BE2C (cell line): ENCODE measurements at regions not wholly inside any gene's neighbourhood (a gene's known extent, or its start where the extent isn't known, plus 50 kb on each side); places are given as distances from the start of the nearest gene placed in this dataset.

Source experiments
- DNase-seq: peaks from one replicate; pipeline ENCODE4 v3.0.0-alpha.2; 2020
- H3K27me3 ChIP-seq: fragments of 250-450 bp; sonication (Bioruptor Pico); 2 replicates; pipeline ENCODE4 v1.5.1; 2020; ENCODE audit warnings: mild to moderate bottlenecking
- H3K36me3 ChIP-seq: fragments of 250-450 bp; sonication (Bioruptor Pico); 2 replicates; pipeline ENCODE4 v1.5.1; 2020; ENCODE audit warnings: mild to moderate bottlenecking
- H3K4me1 ChIP-seq: fragments of 250-450 bp; sonication (Bioruptor Pico); 2 replicates; pipeline ENCODE4 v1.5.1; 2020
- H3K4me3 ChIP-seq: 2 replicates; pipeline ENCODE4 v1.5.1; 2011; ENCODE audit warnings: low read depth, low read length
- H3K9me3 ChIP-seq: fragments of 250-450 bp; sonication (Bioruptor Pico); 2 replicates; pipeline ENCODE4 v1.5.1; 2020
- TF ChIP-seq, protein P1 (sequence below): IDR thresholded peaks from 2 replicates; pipeline ENCODE4 v1.5.1; 2012; ENCODE audit warnings: mild to moderate bottlenecking, low read depth, low read length

DNA sequence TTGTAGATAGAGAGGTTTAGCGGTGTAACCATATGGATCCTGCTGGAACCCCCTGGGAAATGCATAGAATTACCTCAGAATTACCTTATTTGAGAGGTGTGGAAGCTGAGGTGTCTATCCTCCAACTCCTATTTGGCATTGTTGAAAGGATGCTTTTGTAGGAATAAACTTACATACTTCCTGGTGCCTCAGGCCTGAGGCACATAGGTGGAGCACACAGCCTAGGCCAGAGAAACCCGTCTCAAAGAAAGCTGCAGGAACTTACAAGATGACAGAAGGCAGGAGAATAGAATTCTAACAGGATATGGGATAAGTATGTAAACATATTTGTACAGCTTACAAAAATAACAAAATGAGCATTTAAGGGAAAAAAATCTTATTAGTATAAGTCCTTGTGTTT lies 1507.2 kb upstream of the ZEB2 start:
- no peak for DNase-seq
- Histone ChIP-seq H3K9me3 (no peaks in the 10 kb centered on the region), H3K36me3 (no peaks in the 10 kb centered on the region), H3K4me3 (no peak overlapping the region), H3K4me1 (no peaks in the 10 kb centered on the region), H3K27me3 (no peaks in the 10 kb centered on the region)
- TF ChIP-seq, protein P1, sequence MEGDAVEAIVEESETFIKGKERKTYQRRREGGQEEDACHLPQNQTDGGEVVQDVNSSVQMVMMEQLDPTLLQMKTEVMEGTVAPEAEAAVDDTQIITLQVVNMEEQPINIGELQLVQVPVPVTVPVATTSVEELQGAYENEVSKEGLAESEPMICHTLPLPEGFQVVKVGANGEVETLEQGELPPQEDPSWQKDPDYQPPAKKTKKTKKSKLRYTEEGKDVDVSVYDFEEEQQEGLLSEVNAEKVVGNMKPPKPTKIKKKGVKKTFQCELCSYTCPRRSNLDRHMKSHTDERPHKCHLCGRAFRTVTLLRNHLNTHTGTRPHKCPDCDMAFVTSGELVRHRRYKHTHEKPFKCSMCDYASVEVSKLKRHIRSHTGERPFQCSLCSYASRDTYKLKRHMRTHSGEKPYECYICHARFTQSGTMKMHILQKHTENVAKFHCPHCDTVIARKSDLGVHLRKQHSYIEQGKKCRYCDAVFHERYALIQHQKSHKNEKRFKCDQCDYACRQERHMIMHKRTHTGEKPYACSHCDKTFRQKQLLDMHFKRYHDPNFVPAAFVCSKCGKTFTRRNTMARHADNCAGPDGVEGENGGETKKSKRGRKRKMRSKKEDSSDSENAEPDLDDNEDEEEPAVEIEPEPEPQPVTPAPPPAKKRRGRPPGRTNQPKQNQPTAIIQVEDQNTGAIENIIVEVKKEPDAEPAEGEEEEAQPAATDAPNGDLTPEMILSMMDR: no peak

DNA sequence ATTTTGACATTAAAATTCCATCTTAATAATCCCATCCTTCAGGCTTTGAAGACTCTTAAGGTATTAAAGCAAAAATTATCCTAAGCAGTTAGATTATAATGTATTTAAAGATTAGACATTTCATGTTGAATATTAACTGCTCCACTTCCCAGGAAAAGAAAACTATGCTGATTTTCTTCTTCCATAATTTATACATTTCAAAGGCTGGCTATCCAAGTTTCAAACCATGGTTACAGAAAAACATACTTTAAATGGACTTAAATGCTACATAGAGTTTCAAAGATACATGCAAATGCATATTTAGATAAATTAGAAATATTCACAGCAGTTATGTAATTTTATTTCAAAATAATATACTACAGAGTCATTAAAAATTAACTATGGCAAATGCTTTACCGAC lies 1505.6 kb upstream of the ZEB2 start:
- Histone ChIP-seq H3K36me3 (no peaks in the 10 kb centered on the region), H3K9me3 (no peaks in the 10 kb centered on the region), H3K4me1 (no peaks in the 10 kb centered on the region), H3K4me3 (no peak overlapping the region), H3K27me3 (no peaks in the 10 kb centered on the region)
- TF ChIP-seq, protein P1: no peak
- no peak for DNase-seq

DNA sequence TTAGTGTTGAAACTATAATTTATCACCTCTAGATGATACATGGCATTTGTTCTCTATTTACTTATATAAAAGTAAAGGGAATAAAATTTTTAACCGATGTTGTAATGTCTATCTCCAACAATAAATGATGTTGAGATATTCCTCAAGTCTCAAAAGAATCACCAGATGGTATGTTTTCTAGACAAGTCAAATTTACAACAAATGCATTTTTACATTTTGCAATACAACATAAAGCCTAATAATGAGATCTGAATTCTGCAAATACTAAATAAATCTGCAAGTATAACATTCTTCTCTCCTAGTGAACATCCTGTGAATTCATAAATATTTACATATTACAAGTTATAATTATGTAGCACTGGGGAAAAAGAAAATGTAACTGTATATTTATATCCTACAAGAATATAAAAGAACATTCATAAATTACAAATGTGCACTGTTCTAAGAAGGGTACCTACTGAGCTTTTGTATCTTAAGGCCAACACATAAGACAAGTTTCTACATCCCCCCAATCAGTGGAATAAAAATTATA lies 1504.4 kb upstream of the ZEB2 start:
- no peaks in the 10 kb centered on the region for H3K36me3 ChIP-seq
- no peaks in the 10 kb centered on the region for H3K4me1 ChIP-seq
- TF ChIP-seq, protein P1: no peak
- no peak overlapping the region for H3K4me3 ChIP-seq
- H3K27me3 ChIP-seq: no peaks in the 10 kb centered on the region
- no peak for DNase-seq
- H3K9me3 ChIP-seq: no peaks in the 10 kb centered on the region

DNA sequence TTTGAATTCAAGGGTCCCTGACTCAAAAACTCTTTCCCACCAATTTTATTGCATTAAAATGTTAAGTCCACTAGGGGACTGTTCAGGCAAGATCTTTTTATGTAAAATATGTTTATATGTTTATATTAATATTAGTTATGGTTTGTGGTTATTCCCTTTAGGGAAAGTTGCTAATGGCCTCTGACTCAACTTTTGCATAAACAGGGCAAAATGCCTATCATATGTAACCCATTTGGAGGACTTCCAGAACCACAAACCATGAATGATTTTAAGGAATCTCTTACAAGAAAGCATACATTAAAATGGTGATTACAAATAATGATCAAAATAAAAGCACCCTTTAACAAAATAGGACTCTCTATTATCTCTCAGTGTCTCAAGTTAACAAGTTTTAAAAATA lies 1484.5 kb upstream of the ZEB2 start:
- no peak overlapping the region for H3K4me3 ChIP-seq
- no peaks in the 10 kb centered on the region for H3K4me1 ChIP-seq
- H3K36me3 ChIP-seq: no peaks in the 10 kb centered on the region
- TF ChIP-seq, protein P1: no peak
- no peaks in the 10 kb centered on the region for H3K27me3 ChIP-seq
- no peaks in the 10 kb centered on the region for H3K9me3 ChIP-seq
- DNase-seq: no peak

DNA sequence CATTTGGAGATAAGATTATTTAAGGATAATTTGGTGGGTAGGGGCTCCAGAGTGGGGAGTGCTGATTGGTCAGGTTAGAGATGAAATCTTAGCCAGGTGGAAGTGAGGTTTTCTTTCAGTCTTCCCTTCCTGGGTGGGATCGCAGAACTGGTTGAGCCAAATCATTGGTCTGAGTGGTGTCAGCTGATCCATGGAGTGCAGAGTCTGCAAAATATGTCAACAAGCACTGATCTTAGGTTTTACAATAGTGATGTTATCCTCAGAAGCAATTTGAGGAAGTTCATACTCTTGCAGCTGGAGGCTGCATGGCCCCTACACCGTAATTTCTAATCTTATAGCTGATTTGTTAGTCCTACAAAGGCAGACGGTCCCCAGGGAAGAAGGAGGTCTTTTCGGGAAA lies 1483.4 kb upstream of the ZEB2 start:
- TF ChIP-seq, protein P1: no peak
- H3K4me3 ChIP-seq: no peak overlapping the region
- H3K9me3 ChIP-seq: no peaks in the 10 kb centered on the region
- no peaks in the 10 kb centered on the region for H3K4me1 ChIP-seq
- DNase-seq: no peak
- no peaks in the 10 kb centered on the region for H3K27me3 ChIP-seq
- H3K36me3 ChIP-seq: no peaks in the 10 kb centered on the region

DNA sequence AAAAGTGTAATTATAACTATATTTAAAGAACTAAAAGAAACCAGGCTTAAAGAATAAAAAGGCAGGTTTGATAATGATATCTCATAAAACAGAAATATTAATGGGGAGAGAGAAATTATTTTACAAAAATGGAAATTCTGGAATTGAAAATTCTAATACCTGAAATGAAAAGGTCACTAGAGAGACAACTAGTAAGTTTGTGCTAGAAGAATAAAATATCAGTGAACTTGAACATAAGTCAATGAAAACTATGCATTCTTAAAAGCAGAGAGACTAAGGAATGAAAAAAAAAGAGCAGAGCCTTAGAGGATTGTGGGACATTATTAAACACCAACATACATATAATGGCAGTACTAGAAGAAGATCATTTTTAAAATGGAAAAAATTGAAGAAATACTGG lies 1475.0 kb upstream of the ZEB2 start:
- Histone ChIP-seq H3K27me3 (no peaks in the 10 kb centered on the region), H3K4me3 (no peak overlapping the region), H3K36me3 (no peaks in the 10 kb centered on the region), H3K4me1 (no peaks in the 10 kb centered on the region), H3K9me3 (no peaks in the 10 kb centered on the region)
- DNase-seq: no peak
- TF ChIP-seq, protein P1: no peak
